M059J (cell line): ENCODE measurements at regions not wholly inside any gene's neighbourhood (a gene's known extent, or its start where the extent isn't known, plus 50 kb on each side); places are given as distances from the start of the nearest gene placed in this dataset.
A peak's percentile ranks its signal among the peaks of the same experiment; 100 is the strongest.

Experiments used
- DNase-seq: peaks from one replicate; pipeline ENCODE4 v3.0.0-alpha.2; 2012; ENCODE audit warnings: low read depth

DNA sequence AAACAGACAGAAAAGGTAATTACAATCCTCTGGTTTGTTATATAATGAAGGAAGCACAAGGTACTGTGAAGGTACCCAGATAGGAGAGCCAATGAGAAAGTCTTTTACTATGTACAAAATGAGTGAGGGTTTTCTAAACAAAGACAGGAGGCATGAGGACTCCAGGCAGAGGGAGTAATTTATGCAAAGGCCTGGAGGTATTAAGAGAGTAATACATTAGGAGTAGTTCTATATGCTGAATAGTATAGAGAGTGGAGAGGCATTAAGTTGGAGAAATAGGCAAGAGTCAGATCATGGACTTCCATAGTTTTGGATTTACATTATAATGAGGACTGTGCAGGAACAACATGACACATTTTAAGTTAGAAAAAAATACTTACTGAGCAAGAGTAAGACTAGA, 216.0 kb downstream of the SCG2 start:
- no peak for DNase-seq

DNA sequence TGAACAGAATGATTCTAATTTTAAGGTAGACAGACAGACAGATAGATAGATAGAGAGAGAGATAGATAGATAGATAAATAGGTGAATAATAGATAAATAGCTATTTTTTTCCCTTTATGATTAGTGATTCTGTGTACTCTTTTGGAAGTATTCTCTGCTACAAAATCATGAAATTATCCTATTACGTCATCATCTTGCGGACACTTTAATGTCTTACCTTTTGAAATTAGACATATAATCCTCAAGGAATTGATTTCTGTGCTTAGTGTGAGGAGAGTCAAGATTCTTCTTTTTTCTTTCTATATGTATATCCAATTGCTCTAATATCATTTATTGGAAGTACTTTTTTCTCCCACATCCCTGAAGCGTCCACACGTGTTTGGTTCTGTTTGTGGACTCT, 215.2 kb downstream of the SCG2 start:
- no peak for DNase-seq

DNA sequence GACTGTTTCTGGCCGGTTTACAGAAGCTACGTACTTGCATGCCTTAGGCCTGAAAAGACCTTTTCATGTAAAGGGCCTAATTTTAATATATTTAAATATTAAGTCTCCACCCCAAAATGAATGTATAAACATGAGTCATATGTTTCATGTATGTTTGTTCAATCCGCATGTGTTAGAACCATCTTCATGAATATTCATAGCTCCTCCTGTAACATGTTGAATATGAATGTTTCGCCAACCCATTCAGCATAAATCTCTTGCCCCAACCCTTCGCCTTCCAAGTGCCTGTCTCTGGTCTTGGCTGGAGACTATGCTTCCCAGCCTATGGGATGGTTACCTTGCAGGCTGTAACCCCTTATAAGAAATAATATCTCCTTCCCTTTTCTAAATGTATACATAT, 212.5 kb downstream of the SCG2 start:
- no peak for DNase-seq

DNA sequence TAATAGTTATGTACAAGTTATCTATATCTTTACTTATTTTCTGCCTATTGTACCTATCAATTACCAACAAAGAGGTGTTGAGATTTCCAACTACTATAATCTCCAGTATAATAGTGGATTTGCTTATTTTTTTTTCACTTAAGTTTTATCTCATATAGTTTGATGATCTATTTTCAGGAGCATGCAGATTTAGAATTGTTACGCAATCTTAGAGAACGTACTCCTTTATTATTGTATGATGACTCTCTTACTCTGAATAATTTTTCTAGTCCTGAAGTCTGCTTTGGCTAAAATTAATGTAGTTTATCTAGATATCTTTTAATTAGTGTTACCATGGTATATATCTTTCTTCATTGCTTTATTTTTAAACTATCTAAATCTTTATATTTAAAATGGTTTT, 205.2 kb downstream of the SCG2 start:
- no peak for DNase-seq

DNA sequence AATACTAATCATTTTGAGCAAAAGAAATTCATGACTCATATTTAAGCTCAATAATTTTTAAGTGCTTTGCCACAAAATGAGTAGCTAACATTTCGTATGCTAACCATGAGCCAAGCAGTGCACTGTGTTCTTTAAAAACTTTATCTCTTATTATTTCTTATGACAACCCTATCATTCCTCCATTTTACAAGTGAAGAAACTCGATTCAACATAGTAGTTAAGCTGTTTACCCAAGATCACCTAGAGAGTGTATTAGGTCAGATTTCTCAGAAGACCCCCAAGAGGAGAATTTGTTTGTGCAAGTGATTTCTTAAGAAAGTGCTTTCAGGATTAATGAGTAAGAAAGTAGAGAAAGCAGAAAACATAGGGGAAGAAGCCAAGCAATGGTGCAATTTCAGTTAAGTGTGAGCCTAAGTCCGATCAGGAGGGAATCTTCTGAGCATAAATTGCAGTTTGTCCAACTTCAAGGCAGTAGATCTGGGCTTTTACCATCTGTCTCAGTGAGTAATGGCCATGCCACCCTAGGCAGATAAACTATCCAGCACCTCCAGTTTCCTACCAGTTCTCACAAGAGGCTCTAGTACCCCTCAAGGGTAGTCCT, 202.7 kb downstream of the SCG2 start:
- no peak for DNase-seq

DNA sequence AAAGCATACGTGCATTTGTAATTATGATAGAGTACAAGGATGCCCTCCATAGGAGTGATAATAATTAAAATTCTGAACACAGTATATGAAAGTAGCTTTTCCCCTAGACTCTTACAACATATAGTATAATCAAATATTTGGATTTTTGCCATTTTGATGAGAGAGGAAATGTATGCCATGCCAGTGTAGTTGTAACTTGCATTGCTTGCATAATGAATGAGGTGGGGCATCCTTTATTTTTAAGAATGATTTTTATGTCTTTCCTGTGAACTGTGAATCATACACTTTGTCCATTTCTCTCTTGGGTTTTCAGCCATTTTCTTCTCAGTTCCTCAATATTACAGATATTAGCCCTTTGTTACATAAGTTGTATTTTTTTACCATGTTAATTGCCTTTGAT, 197.5 kb downstream of the SCG2 start:
- no peak for DNase-seq

DNA sequence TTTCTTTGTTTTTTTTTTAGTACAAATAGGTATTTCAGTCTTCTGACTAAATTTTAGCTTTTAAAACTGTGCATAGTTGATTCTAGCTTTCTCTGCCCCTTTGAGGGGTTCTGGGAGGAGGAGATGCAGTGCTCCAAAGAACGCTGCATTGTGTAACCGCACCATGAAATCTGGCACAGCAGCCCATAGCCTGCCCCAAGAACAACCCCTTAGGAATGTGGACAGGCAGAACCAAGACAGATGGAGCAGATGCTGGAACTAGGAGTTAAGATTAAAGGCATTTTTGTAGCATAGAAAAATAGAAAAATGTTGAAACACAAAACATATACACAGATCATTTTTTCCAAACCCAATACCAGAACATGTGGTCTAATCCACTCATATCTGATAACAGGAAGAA, 187.5 kb downstream of the SCG2 start:
- DNase-seq: no peak

DNA sequence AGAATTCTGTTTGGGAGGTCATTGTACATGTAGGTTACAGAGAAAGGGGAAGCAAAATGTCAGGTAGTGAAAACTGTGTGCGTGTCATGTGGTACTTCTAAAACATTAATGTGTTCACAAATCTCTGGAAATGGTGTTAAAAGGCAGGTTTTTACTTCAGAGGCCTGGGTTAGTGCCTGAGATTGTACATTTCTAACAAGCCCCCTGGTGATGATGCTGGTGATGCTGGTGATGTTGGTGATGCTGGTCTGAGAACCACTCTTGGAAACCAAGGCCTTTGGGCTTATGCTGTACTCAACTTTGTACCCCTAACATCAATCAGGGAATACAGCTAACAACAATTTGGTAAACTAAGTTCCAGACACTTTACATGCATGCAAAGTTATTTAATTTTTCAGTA, 187.1 kb downstream of the SCG2 start:
- DNase-seq: no peak

DNA sequence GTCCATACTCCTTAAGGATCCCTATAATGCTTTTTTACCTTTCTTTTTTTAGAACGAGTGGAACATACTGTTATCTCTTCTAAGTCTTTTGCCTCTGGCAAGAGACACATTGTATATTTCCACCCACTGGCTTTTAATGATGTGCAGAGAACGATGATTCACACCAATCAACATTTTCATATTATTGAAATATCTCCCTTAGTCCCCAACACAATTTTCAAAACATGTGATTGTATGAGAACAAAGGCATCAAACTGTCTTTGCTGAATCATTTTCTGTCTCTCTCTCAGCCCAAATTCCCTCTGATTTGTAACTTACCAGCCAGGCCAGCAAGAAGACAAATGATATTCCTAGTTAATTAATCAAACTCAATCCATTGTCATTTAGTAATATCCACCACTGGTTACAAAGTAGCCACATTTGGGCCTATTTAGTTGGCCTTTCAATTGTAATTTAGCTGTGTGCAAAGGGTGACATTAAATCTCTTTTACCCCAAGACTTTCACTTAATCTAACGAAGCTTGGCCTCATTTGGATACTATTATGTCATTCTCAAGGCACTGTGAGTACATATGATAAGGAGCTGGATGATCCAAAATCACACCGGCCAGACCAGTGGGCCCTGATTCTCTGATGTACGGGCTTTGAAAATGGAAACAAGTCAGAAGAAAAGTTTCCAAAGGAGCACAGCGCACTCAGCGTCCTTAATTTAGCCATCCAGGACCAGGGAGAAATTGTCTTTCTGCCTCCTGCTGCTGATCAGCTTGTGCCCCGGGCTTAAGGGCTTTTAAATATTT, 185.1 kb downstream of the SCG2 start:
- DNase-seq: peak; percentile 47

DNA sequence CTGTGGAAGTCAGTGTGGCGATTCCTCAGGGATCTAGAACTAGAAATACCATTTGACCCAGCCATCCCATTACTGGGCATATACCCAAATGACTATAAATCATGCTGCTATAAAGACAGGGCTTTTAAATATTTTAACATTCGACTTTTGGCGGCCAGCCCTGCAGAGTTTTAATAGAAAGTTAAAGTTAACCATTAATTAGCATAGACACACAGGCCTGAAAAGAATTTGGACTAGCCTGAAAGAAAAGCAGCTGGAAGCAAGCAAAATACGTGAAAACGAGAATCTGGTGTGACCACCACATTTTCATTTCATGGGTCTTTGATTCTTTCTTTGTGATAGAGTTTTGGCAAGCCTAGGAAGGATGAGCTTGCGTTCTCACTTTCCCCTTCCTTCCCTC, 184.0 kb downstream of the SCG2 start:
- peak; percentile 72 for DNase-seq

DNA sequence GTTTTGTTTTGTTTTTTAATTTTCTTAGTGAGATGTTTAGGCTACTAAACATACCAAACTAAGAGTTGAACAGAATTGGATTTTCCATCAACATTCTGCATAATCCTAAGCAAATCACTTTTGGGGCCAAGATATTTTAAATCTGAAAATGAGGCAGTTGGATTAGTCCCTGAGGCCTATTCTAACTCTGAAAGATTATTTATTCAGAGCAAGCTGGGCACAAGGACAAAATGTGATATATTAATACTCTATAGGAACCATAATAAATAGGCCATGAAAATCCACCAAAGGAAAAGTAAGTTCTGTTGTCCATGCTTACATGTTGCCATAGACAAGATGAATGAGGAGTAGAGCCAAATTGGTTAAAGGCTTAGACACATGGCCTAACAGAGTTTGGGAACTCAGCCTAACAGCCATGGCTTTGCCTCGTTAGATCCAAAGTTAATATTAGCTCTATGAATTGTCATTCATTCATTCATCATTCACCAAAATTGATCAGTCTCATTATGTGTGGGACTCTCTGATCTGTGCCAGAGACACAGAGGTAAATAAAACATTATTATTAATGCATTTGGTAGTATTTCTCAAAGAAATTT, 183.5 kb downstream of the SCG2 start:
- no peak for DNase-seq

DNA sequence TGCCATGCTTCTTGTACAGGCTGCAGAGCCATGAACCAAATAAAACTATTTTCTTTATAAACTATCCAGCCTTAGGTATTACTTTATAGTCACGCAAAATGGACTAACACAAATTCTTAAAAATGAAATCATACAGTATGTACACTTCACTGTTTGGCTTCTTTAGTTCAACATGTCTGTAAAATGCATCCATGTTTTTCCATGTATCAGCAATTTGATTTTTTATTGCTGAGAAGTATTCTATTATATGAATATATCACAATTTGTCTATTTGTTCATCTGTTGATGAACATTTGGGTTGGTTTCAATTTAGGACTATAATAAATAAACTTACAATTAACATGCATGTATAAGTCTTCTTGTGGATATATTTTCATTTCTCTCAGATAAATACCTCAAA, 182.1 kb downstream of the SCG2 start:
- DNase-seq: no peak

DNA sequence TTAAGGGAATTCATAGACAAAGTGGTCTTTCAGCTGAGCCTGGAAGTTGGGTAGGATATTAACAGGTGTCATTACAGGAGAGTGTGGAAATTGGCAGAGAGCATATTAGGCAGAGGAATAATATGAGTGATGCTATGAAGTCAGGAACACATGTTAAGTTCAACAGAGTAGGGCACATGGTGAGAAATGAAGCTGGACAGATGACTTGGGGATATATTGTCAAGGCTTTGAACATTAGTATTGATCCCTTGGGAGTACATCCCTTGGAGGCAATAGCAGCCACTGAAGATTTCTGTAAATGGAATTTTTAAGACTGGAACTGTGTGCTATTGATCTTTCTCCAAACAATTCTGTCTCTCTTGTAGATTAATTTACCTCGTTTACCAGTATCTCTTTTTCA, 170.7 kb downstream of the SCG2 start:
- DNase-seq: no peak

DNA sequence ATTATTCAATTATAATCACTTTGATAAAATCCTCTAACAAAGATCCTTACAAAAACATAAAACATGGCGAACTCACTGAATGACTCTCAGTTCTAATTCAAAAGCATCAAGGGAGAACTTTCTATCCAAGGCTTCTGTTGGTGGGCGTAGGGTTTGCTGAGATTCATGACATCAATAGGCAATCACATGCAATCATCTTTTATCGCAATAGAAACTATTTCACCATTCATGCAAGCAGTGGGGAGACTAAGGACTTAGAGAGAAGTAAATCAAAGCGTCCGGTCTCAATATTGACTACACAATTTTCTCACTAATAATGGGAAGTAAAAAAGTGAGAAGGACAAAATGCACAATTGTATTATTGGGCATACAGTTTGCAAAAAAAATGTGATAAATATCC, 168.7 kb downstream of the SCG2 start:
- DNase-seq: no peak

DNA sequence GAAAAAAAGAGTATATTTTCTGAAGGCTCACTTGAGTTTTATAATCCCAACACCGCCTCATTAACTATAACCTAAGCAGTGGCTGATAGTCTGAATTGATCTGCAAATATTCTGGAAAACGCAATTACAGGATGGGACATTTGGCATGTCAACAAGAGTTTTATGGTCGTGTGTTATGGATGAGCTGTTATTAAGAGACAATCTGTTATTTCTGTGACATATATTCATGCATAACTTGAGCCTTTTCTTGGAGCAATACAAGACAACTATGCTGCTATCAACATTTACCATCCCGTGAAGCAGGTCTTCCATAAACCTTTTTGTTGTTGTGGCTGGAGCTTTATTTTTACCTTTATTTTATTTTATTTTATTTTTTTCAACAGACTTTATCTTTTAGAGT, 164.4 kb downstream of the SCG2 start:
- no peak for DNase-seq

DNA sequence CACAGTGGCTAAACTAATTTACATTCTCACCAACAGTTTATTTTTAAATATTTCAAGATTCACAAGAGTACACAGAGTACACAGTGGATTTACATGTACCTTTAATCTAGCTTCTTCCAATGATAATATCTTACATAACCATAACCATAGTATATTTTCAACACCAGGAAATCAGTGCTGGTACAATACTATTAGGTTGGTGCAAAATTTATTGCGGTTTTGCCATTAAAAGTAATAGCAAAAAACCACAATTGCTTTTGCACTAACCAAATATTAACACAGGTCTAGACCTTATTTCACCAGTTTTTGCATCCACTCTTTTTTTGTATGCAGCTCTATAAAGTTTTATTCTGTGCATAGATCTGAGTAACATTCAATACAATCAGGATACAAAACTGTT, 163.0 kb downstream of the SCG2 start:
- no peak for DNase-seq

DNA sequence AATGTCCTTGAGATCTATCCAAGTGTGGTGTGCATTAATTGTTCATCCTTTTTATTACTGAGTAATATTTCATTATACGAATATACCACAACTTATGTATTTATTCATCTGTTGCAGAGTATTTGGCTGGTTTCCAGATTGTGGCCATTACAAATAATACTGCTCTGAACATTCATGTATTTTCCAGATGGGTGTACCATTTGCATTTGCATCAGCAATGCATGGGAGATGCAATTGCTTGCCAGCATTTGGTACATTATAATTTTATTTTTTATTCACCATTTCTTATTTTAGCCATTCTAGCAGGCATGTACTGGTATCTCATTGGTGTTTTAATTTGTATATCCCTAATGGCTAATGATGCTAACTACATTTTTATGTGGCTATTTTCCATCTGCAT, 162.4 kb downstream of the SCG2 start:
- DNase-seq: no peak

DNA sequence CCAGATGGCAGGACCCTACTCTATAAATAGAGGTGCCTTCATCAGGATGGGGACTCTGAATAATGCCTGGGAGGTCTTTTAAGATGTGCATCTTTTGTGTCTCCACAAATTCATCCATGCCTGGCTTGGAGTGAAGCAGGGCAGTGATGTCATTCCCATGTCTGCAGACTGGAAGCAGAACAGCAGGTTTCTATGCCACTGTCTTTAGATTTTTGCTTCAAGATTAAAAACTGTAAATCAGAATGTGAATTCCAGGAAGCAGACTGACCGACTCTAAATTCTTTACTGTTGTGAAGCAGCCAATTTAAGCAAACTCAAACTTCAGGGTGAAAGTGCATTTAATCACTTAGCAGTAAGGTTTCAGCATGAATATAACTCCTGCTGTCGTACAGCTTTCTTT, 159.3 kb downstream of the SCG2 start:
- no peak for DNase-seq

DNA sequence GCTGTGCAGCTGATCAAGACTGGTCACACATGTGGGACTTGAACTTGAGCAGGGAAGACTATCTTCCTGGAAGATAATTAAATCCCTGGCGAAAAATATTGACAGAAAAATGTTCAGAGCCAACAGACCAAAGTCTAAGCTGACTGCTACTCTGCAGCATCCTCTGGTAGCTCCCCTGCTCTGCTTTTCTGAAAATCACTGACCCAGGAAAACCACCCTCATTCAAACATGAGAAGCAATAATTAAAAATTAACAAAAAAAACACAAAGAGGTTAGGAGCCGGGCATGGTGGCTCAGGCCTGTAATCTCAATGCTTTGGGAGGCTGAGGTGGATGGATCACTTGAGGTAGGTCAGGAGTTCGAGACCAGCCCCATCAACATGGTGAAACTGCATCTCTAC, 151.9 kb downstream of the SCG2 start:
- no peak for DNase-seq

DNA sequence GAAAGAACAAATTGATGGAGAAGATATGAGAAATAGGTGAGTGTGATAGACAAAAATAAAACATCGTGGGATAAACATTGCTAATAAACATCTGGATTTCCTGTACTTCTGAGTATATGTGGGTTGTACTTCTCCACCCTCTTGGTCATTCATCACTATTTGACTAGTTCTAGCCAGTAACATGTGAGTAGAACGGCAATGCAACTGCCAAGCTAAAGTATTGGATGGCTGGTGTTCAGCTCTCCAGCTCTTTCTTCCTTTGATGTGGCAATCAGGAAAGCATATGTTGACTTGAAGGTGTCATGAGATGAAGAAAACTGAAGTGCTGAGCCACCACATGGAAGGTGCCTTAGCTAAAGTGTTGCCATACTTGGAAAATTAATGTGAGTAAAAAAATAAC, 144.9 kb downstream of the SCG2 start:
- no peak for DNase-seq

DNA sequence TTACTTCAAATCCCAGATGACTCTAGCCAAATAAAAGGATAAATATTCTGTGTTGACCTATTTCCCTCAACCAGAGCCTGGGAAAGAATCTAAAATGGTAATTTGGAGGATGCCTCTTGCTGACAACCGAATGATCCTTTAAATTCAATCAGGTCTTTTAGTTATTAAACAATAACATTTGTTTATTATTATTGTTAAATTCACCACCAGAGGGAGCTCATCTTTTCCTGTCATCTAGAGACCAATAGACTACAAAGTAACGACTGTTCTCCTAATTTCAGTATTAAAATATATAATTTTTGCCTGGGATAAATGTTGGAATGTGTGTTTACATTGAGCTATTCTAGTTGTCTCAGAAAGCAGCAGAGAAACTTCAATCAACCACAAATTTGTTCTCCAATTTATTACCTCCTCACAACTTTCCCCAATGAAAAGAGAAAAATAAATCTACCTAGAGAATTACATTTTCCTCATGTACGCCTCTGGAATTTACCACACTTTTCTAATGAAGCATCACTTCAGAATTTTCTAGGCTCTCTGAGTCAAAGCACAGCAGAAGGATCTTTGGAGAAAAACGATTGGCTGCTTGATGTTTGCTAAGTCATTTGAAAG, 142.7 kb downstream of the SCG2 start:
- peak; percentile 30 for DNase-seq

DNA sequence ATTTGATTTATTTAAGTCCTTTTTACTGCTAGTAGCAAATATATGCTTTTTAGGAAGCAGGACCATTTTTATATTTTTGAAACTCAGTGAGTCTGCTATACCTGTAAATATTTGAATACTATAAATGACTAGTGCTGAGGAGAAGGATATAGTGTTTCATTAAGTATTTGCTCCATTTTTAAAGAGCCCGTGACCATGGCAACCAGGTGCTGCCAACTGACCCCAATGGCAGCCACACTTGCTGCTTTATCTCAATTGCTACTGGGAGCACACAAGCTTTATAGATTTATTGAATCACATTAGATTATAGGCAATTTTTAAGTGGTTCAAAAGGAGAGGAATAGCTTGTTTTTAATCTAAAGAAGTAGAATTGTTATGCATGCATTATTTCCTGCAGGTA, 142.0 kb downstream of the SCG2 start:
- DNase-seq: no peak

DNA sequence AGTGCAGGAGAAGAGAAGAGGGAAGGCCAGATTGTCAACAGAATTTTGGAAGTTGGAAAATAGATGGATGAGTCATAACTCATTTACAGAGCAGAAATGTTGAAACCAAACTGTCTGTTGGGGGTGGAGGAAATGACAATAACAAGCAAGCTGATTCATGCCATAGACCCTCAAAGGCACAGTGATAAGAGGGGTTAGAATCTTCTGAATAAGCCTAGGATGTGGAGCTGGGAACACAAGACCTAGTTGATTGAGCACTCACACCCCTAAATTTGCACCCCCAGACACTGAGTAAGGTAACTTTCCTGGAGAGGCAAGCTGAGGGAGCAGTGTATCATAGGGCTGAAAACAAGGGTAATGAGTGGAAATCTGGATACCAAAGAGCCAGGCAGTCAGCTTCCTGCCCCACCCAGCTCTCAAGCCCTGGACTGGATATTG, 141.4 kb downstream of the SCG2 start:
- peak; percentile 80 for DNase-seq
